Mammary epithelial cell (primary cell): ENCODE measurements at regions not wholly inside any gene's neighbourhood (a gene's known extent, or its start where the extent isn't known, plus 50 kb on each side); places are given as distances from the start of the nearest gene placed in this dataset.

Experiments used
- CTCF ChIP-seq, 2 donors: IDR thresholded peaks in 1 of 2; conservative IDR thresholded peaks in 1 of 2; 2 replicates each; pipeline ENCODE4 v1.5.1; 2011 to 2012; ENCODE audit warnings: inconsistent platforms in 2 of 2, low read length in 2 of 2, mild to moderate bottlenecking in 2 of 2, control low read depth in 1 of 2, low read depth in 1 of 2; ENCODE audit not compliant: insufficient read depth in 1 of 2; ENCODE audit errors: extremely low read depth in 1 of 2
- EZH2 ChIP-seq: IDR thresholded peaks from 2 replicates; pipeline ENCODE4 v1.6.1; 2012; ENCODE audit warnings: low read length, inconsistent platforms, borderline replicate concordance

- TF ChIP-seq CTCF (conservative IDR thresholded peaks at IDR 0.05 in 1 of 2, IDR thresholded peaks at IDR 0.05 in 1 of 2; ENCODE audit: extremely low read depth in 1 of 2, insufficient read depth in 1 of 2, low read depth in 1 of 2, low read length in 2 of 2) (no peak), EZH2 (no peak)
These were observed 148.6 kb upstream of the NSMCE3 start for GRCh38 chr15:29418178-29418577.
